ENCODE measurements at regions not wholly inside any gene's neighbourhood (a gene's known extent, or its start where the extent isn't known, plus 50 kb on each side); places are given as distances from the start of the nearest gene placed in this dataset.

DNA sequence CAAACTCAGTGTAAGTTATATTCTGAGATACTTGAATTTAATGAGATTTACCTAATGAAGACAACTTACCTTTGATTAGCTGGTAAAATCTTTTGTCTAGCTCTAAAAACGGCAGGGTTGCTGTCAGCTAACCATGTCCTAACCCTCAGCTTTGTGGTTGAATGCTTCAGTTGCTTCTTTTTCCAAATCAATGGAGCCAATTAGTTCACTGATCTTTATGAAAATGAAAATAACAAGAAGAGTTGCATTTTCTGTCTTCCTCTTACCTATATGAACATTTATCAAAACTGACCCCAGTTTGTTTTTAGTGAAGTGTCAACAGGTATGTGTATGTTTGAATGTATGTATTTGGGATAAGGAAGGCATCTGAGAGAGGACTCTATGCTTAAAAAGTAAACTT lies 253.1 kb upstream of the MTPN start:
- DNase-seq: no peak

DNA sequence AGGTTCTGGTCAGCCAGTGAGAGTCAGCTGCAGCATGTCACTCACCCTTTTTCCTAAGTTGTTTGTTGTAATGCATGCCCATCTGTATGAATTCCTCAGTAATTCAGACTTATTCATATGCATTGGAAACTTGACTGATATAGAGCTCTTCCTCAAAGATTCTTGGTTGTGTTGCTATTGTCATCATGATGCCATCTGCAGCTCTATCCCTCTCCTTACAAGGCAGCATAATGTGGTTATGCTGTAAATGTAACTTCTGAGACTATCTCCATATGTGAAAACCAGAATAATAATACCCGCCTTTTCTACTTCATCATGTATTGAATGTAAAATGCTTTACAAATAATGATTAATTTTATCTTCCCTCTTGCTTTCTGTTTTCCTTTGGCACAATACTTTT lies 252.6 kb upstream of the MTPN start:
- DNase-seq: no peak

GRCh38 chr7:136228171-136228570 lies 251.0 kb upstream of the MTPN start:
- no peak for DNase-seq

DNA sequence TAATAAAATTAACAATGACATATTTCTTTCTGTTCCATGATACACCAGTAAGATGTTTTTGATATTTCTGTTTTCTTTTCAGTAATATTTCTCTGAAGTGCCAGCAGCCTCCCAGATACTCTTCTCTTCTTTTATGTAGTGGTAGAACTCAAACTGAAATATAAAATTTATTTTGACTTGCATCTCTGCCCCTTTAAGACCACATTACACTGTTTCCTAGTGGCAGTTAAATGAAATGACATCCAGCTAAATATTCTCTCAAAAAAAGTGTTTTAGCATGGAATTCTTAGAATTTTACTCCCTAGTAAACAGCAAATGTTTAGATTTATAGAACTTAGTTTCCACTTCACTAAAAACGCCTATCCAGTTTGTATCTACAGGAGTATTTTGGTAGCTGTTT lies 237.2 kb upstream of the MTPN start:
- DNase-seq: no peak

DNA sequence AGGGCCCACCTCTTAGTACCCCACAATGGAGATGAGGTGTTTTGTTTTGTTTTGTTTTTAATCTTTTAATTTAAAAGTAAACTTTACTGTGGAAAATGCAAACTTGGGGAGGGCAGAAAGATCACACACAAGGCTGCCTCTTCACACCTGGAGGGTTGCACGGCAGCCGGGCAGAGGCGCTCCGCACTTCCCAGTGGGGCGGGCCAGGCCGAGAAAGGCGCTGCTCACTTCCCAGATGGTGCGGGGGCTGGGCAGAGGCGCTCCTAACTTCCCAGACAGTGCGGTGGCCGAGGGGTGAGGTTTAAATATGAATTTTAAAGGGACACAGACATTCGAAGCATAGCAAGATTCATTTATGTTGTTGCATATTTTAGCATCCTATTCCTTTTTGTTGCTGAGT lies 235.9 kb upstream of the MTPN start:
- no peak for DNase-seq

DNA sequence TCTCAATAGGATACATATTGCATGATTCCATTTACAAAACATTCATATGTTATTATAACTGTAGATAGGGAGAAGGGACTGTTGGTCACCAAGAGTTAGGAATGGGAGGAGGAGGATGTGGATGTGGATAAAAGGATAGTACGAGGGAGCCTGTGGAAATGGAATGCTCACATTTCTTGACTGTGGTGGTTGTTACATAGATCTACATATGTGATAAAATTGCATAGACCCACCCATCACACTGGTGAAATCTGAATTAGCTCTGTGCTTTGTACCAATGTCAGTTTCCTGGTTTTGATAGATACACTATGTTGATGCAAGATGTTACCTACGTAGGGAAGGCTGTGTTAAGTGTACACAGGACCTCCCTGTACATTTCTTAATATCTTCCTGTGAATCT lies 233.5 kb upstream of the MTPN start:
- no peak for DNase-seq

DNA sequence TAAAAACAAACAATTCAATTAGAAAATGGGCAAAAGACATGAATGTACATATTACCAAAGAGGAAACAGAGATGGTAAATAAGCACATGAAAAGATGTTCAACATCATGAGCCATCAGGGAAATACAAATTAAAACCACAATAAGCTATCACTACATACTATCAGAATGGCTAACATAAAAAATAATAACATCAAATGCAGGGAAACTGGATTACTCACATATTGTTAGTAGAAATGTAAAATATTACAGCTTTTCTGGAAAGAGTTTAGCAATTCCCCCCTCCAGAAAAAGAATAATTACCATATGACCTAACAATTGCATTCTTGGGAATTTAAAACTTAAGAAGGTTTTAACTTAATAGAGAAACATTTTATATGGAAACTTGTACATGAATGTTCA lies 232.9 kb upstream of the MTPN start:
- DNase-seq: no peak

GRCh38 chr7:136205956-136206355 lies 228.8 kb upstream of the MTPN start:
- no peak for DNase-seq

- DNase-seq: no peak
Measured at GRCh38 chr7:136198168-136198567, 221.0 kb upstream of the MTPN start.

GRCh38 chr7:136194878-136195277 lies 217.7 kb upstream of the MTPN start:
- DNase-seq: peak; percentile 71 to 72

- DNase-seq: no peak
Measured at GRCh38 chr7:136193940-136194339, 216.8 kb upstream of the MTPN start.

GRCh38 chr7:136189506-136189998 lies 212.4 kb upstream of the MTPN start:
- peak in 1 of 2 experiments; percentile 11 for DNase-seq

GRCh38 chr7:136186281-136186680 lies 209.1 kb upstream of the MTPN start:
- no peak for DNase-seq

- no peak for DNase-seq
Measured at GRCh38 chr7:136184719-136185118, 207.6 kb upstream of the MTPN start.

DNA sequence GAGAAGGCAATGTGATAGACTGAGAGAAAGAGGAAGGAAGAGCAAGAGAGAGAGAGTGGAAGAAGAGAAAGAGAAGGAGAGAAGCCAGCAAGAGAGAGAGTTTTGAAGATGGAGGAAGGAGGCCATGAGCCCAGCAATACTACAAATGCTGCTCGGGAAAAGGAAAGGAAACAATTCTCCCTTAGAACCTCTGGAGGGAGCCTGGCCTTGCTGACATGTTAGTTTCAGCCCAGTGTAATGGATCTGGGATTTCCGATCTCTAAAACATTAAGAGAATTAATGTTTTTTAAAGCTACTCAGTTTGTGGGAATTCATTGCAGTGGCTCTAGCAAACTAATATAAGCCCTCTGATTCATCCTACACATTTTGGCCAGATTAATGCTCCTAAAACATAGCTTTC lies 206.8 kb upstream of the MTPN start:
- peak in 1 of 2 experiments; percentile 31 for DNase-seq

DNA sequence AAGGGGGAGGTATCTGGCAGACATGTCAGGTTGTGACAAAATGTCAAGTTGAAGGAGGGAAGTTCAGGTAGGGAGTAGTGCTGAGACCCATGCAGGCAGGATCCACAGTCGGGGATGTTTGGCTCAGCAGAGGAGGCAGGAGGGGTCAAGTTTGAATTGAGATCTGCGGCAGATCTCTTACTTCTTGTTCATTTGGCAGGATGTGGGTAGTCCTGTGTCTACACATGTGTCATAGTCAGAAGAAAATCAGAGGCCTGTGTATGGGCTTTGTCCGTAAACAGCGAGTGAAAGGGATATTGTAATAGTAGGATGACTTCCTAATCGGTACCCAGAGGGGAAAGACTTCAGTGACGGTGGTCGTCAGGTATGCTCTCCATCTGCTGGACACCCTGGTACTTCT lies 203.8 kb upstream of the MTPN start:
- DNase-seq: no peak

DNA sequence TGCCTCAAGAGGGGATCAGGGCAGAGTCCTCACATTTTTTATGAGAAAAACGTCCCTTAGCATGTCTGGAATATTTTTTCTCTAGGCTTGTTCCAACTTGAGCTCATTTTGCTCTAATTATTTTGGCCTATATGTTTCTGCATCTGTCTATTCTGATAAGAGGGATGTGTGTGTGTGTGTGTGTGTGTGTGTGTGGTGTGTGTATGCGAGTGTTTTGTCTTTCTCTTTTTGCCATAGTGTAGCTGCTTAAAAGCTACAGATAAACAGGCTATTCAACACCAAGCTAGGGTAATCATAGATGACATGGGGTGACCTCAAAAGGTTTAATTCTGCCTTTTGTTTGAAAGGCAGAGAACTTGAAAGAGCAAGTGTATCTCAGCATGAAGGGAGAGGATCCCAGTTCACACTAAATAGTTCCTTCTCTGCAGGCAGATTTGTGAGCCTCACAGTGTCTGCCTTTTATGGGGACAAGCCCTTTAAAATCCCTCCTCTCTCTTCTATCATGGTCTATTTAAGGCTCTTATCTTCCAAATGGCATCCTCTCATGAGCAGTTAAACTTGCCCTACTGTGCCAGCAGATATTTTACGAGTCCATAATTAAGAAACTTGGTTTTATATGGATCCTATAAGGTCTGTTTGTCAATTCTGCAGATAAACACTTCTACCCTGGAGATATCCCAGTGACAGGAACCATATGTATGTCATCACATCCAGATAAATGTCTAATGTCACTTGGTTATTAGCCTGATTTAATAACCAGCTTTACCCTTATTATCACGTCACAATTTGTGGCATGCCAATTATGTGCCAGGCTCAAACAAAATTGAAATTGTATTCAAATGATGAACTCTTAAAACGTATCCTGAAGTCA lies 202.9 kb upstream of the MTPN start:
- DNase-seq: no peak

- no peak for DNase-seq
Measured at GRCh38 chr7:136179154-136179553, 202.0 kb upstream of the MTPN start.

DNA sequence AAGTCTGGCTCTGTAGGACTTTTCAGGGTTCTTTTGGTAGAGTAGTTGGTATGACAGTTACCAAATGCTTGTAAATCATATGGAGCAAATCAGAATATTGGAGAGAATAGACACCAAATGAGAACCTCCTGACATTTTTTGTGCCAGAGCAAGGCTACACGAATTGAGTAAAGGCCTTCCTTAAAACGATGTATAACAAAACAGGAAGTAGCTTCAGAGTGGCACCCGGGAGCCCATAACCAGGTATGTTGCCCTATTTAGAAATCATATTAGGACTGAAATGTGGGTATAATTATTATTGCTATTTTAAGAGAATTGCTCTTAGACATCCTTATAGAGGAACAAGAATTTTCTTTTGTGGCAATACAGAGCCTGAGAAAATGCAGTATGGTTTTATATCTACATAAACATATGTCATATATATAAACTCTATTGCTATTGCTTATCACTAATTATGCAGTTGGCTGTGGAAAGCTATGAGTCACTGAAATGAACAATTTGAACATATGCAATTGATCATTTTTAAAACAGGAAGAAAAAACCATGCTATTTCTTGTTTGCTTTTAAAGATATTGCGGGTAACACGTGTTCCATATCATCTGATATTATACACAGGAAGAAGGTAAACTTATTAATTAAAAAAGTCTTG lies 197.4 kb upstream of the MTPN start:
- DNase-seq: no peak

DNA sequence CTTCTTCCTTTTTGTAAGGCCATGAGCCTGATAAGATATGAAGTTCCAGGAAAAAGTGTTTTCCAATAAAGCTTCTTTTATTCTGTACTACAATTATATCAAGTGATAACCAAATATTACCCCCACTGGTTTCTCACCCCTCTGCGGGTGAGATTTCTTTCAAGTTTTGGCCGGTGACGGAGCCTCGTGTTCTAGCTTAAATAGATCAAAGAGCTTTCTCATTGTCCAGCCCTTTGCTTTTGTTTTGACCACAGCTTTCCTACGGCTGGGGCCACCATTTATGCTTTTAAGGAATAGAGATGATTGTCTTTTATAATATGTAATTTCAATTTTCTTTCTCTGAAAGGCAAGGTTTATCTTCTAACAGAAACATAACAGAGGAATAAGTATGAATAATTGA lies 196.7 kb upstream of the MTPN start:
- DNase-seq: no peak

DNA sequence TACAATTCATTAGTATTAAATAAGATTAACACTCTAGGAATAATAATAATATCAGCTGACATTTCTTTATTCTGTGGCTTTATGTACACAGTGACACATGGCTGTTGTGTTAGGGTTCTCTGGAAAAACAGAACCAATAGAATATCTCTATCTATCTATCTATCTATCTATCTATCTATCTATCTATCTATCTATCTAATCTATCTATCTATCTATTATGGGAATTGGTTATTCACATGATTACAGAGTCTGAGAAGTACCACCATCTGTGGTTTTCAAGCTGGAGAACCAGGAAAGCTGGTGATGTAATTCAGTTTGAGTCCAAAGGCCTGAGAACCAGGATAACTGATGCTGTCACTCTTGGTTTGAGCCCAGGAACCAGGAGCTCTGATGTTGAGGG lies 194.1 kb upstream of the MTPN start:
- no peak for DNase-seq

DNA sequence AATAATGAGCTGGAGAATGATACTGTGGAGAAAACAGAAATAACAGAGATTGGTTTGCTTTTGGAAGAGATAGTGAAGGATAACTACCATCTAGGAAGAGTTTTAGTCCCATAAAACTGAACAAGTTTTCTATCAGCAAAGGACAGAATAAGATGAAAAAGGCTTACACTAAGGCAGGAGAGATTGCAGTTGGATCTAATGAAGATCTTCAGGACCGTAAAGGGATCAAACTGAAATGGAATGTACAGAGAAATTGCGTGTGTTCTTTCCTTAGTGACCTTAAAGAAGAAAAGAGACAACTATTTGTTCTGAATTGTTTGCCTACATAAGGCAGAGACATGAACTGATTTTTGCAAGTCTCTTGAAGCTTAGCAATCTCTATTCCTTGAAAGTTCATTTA lies 191.7 kb upstream of the MTPN start:
- DNase-seq: no peak

- DNase-seq: no peak
Measured at GRCh38 chr7:136167991-136168390, 190.8 kb upstream of the MTPN start.

DNA sequence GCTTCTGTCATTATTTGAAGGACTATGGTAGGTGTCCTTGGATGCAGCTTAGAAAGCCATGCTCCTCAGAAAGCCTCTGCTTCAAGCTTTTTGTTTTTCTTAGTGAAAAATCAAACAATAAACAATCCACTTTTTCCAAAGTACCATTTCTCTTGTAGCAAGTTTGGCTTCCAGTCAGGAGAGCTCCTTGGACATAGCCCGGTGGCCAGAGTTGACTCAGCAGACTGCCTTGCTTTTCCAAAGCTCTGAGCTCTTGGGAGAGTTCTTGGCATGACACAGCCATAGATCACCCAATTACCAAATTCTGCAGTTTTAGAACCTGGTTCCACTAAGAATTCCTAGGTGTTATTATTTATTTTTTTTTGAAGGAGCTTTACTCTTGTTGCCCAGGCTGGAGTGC lies 189.4 kb upstream of the MTPN start:
- no peak for DNase-seq

Data from NCI-H526 (cell line).